GM23338 (cell line): ENCODE measurements at regions not wholly inside any gene's neighbourhood (a gene's known extent, or its start where the extent isn't known, plus 50 kb on each side); places are given as distances from the start of the nearest gene placed in this dataset.

Experiments used
- ATAC-seq: fragments of 200-7000 bp; cut with Tn5 transposase; 3 replicates; pipeline ENCODE4 v1.9.1; 2020
- DNase-seq: peaks from one replicate; pipeline ENCODE4 v3.0.0-alpha.2; 2015; ENCODE audit warnings: low spot score
- H2AFZ ChIP-seq: fragments of 200-600 bp; sonication (generic); 2 replicates; pipeline ENCODE4 v1.8.0; 2016; ENCODE audit warnings: antibody characterized with exemption, mild to moderate bottlenecking, moderate library complexity
- H3F3A ChIP-seq: fragments of 200-600 bp; sonication (generic); replicated peaks from 2 replicates; pipeline ENCODE4 v1.8.0; 2017; ENCODE audit warnings: antibody characterized with exemption, mixed run types, low read depth
- H3K27ac ChIP-seq: fragments of 200-600 bp; sonication (generic); 2 replicates; pipeline ENCODE4 v1.6.1; 2016; ENCODE audit warnings: low read depth
- H3K27me3 ChIP-seq: fragments of 200-600 bp; sonication (generic); 2 replicates; pipeline ENCODE4 v1.8.0; 2016; ENCODE audit warnings: mild to moderate bottlenecking, mixed run types, moderate library complexity; ENCODE audit not compliant: insufficient read depth
- H3K36me3 ChIP-seq: fragments of 200-600 bp; sonication (generic); 2 replicates; pipeline ENCODE4 v1.8.0; 2016; ENCODE audit warnings: mild to moderate bottlenecking; ENCODE audit not compliant: insufficient read depth
- H3K4me1 ChIP-seq: fragments of 200-600 bp; sonication (generic); 2 replicates; pipeline ENCODE4 v1.8.0; 2016; ENCODE audit warnings: mild to moderate bottlenecking, moderate library complexity; ENCODE audit not compliant: insufficient read depth
- H3K4me2 ChIP-seq: fragments of 200-600 bp; sonication (generic); 2 replicates; pipeline ENCODE4 v1.7.1; 2017; ENCODE audit warnings: mixed run types
- H3K4me3 ChIP-seq: fragments of 200-600 bp; sonication (generic); 2 replicates; pipeline ENCODE4 v1.6.1; 2016; ENCODE audit warnings: mixed run types
- H3K79me2 ChIP-seq: fragments of 200-600 bp; sonication (generic); replicated peaks from 2 replicates; pipeline ENCODE4 v1.8.0; 2017; ENCODE audit warnings: mild to moderate bottlenecking; ENCODE audit not compliant: insufficient read depth
- H3K9me2 ChIP-seq: fragments of 200-600 bp; sonication (generic); 2 replicates; pipeline ENCODE4 v1.8.0; 2017; ENCODE audit not compliant: insufficient read depth
- H4K20me1 ChIP-seq: fragments of 200-600 bp; sonication (generic); replicated peaks from 2 replicates; pipeline ENCODE4 v1.8.0; 2017; ENCODE audit warnings: mild to moderate bottlenecking; ENCODE audit not compliant: insufficient read depth
- H3K27ac Mint-ChIP-seq: 2 replicates; pipeline ENCODE4 v1.8.0; 2020; ENCODE audit warnings: inconsistent platforms, mild to moderate bottlenecking, moderate library complexity, mixed read lengths
- H3K27me3 Mint-ChIP-seq: 3 replicates; pipeline ENCODE4 v1.8.0; 2022; ENCODE audit warnings: low read depth, mild to moderate bottlenecking, moderate library complexity, mixed read lengths, inconsistent platforms; ENCODE audit not compliant: insufficient read depth, poor library complexity
- H3K36me3 Mint-ChIP-seq: 3 replicates; pipeline ENCODE4 v1.8.0; 2021; ENCODE audit warnings: low read depth, mild to moderate bottlenecking, inconsistent platforms, moderate library complexity, mixed read lengths
- H3K4me1 Mint-ChIP-seq: 3 replicates; pipeline ENCODE4 v1.8.0; 2020; ENCODE audit warnings: mild to moderate bottlenecking, inconsistent platforms, mixed read lengths
- H3K4me3 Mint-ChIP-seq: 3 replicates; pipeline ENCODE4 v1.8.0; 2021; ENCODE audit warnings: moderate library complexity, mild to moderate bottlenecking, inconsistent platforms, mixed read lengths
- H3K9me3 Mint-ChIP-seq: 3 replicates; pipeline ENCODE4 v1.8.0; 2020; ENCODE audit warnings: moderate library complexity, mild to moderate bottlenecking, inconsistent platforms, mixed read lengths
- CREB1 ChIP-seq: fragments of 250-450 bp; sonication (Bioruptor Pico); IDR thresholded peaks from 2 replicates; pipeline ENCODE4 v1.5.0; 2020; ENCODE audit warnings: low read depth, mild to moderate bottlenecking, moderate library complexity
- EZH2phosphoT487 ChIP-seq: fragments of 200-600 bp; sonication (generic); IDR thresholded peaks from one replicate; pipeline ENCODE4 v1.8.1; 2018; ENCODE audit warnings: antibody characterized with exemption; ENCODE audit not compliant: unreplicated experiment
- JUNB ChIP-seq: IDR thresholded peaks from one replicate; pipeline ENCODE4 v1.6.1; 2016; ENCODE audit warnings: antibody characterized with exemption; ENCODE audit not compliant: unreplicated experiment
- NANOG ChIP-seq: IDR thresholded peaks from 2 replicates; pipeline ENCODE4 v1.6.1; 2016; ENCODE audit warnings: antibody characterized with exemption, borderline replicate concordance
- POLR2AphosphoS5 ChIP-seq: IDR thresholded peaks from 2 replicates; pipeline ENCODE4 v1.6.1; 2016; ENCODE audit warnings: antibody characterized with exemption, low read depth
- STAT1 ChIP-seq: IDR thresholded peaks from one replicate; pipeline ENCODE4 v1.6.1; 2016; ENCODE audit warnings: antibody characterized with exemption; ENCODE audit not compliant: unreplicated experiment
- ZNF331 ChIP-seq: fragments of 250-450 bp; sonication (Bioruptor Pico); IDR thresholded peaks from 2 replicates; pipeline ENCODE4 v1.5.0; 2020; ENCODE audit warnings: low read depth, mild to moderate bottlenecking, moderate library complexity
- TF ChIP-seq, protein P1 (sequence below): IDR thresholded peaks from one replicate; pipeline ENCODE4 v1.6.1; 2018; ENCODE audit warnings: antibody characterized with exemption; ENCODE audit not compliant: unreplicated experiment
- TF ChIP-seq, protein P2 (sequence below), 2 experiments: fragments of 200-600 bp in 1 of 2; sonication (generic) in 1 of 2; conservative IDR thresholded peaks; 2 replicates each; pipeline versions ENCODE4 v1.5.1 to v1.6.1; 2016 to 2017; ENCODE audit warnings: antibody characterized with exemption in 2 of 2, low read depth in 2 of 2, mild to moderate bottlenecking in 2 of 2, moderate library complexity in 1 of 2
- TF ChIP-seq, protein P3 (sequence below): fragments of 250-450 bp; sonication (Bioruptor Pico); IDR thresholded peaks from 2 replicates; pipeline ENCODE4 v1.5.0; 2020; ENCODE audit warnings: mild to moderate bottlenecking, moderate library complexity
- TF ChIP-seq, protein P4 (sequence below): IDR thresholded peaks from 2 replicates; pipeline ENCODE4 v1.6.1; 2016; ENCODE audit warnings: antibody characterized with exemption

DNA sequence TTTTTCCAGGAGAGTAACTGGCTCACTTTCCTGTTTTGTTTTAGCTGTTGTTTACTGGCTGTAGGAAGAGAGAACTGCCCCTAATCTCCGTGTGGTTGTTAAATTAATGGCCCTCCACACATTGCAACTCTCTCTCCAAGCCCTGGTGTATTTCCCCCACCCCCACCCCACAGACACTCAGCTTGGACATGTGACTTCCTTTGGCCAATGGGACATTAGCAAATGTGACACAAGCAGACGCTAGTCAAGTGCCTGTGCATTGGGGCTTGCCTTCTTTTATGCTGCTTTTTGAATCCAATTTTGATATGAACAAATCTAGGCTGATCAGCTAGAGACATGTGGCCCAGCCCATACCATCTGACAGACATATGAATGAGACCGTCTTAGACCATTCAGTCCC is 59.6 kb upstream of the TAB3 start:
- Mint-ChIP-seq H3K27me3 (no peaks in the 10 kb centered on the region), H3K9me3 (peaks cover 4% of the 10 kb centered on the region; the same call in 2 of the 3 replicates), H3K27ac (no peak overlapping the region), H3K36me3 (no peaks in the 10 kb centered on the region), H3K4me3 (no peak overlapping the region), H3K4me1 (no peaks in the 10 kb centered on the region)
- no peak overlapping the region for H3K4me3 ChIP-seq
- H3K27ac ChIP-seq, result no peak overlapping the region
- H4K20me1 ChIP-seq, result no peaks in the 10 kb centered on the region
- no peaks in the 10 kb centered on the region for H3K79me2 ChIP-seq
- H3K9me2 ChIP-seq, result no peaks in the 10 kb centered on the region
- DNase-seq (no peak), ATAC-seq (no peak)
- no peaks in the 10 kb centered on the region for H3K4me1 ChIP-seq
- H3K27me3 ChIP-seq, result no peaks in the 10 kb centered on the region
- H3F3A ChIP-seq, result no peaks in the 10 kb centered on the region
- no peak overlapping the region for H3K4me2 ChIP-seq
- no peak overlapping the region for H2AFZ ChIP-seq
- TF ChIP-seq EZH2phosphoT487 (no peak), JUNB (no peak), ZNF331 (CRISPR knock-in tag) (no peak), STAT1 (no peak), CREB1 (CRISPR knock-in tag) (no peak), NANOG (no peak), POLR2AphosphoS5 (no peak)
- TF ChIP-seq, protein P1, sequence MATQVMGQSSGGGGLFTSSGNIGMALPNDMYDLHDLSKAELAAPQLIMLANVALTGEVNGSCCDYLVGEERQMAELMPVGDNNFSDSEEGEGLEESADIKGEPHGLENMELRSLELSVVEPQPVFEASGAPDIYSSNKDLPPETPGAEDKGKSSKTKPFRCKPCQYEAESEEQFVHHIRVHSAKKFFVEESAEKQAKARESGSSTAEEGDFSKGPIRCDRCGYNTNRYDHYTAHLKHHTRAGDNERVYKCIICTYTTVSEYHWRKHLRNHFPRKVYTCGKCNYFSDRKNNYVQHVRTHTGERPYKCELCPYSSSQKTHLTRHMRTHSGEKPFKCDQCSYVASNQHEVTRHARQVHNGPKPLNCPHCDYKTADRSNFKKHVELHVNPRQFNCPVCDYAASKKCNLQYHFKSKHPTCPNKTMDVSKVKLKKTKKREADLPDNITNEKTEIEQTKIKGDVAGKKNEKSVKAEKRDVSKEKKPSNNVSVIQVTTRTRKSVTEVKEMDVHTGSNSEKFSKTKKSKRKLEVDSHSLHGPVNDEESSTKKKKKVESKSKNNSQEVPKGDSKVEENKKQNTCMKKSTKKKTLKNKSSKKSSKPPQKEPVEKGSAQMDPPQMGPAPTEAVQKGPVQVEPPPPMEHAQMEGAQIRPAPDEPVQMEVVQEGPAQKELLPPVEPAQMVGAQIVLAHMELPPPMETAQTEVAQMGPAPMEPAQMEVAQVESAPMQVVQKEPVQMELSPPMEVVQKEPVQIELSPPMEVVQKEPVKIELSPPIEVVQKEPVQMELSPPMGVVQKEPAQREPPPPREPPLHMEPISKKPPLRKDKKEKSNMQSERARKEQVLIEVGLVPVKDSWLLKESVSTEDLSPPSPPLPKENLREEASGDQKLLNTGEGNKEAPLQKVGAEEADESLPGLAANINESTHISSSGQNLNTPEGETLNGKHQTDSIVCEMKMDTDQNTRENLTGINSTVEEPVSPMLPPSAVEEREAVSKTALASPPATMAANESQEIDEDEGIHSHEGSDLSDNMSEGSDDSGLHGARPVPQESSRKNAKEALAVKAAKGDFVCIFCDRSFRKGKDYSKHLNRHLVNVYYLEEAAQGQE, result no peak
- TF ChIP-seq, protein P2, sequence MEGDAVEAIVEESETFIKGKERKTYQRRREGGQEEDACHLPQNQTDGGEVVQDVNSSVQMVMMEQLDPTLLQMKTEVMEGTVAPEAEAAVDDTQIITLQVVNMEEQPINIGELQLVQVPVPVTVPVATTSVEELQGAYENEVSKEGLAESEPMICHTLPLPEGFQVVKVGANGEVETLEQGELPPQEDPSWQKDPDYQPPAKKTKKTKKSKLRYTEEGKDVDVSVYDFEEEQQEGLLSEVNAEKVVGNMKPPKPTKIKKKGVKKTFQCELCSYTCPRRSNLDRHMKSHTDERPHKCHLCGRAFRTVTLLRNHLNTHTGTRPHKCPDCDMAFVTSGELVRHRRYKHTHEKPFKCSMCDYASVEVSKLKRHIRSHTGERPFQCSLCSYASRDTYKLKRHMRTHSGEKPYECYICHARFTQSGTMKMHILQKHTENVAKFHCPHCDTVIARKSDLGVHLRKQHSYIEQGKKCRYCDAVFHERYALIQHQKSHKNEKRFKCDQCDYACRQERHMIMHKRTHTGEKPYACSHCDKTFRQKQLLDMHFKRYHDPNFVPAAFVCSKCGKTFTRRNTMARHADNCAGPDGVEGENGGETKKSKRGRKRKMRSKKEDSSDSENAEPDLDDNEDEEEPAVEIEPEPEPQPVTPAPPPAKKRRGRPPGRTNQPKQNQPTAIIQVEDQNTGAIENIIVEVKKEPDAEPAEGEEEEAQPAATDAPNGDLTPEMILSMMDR (conservative IDR thresholded peaks at IDR 0.05; ENCODE audit: low read depth in 2 of 2), result no peak
- TF ChIP-seq, protein P3, sequence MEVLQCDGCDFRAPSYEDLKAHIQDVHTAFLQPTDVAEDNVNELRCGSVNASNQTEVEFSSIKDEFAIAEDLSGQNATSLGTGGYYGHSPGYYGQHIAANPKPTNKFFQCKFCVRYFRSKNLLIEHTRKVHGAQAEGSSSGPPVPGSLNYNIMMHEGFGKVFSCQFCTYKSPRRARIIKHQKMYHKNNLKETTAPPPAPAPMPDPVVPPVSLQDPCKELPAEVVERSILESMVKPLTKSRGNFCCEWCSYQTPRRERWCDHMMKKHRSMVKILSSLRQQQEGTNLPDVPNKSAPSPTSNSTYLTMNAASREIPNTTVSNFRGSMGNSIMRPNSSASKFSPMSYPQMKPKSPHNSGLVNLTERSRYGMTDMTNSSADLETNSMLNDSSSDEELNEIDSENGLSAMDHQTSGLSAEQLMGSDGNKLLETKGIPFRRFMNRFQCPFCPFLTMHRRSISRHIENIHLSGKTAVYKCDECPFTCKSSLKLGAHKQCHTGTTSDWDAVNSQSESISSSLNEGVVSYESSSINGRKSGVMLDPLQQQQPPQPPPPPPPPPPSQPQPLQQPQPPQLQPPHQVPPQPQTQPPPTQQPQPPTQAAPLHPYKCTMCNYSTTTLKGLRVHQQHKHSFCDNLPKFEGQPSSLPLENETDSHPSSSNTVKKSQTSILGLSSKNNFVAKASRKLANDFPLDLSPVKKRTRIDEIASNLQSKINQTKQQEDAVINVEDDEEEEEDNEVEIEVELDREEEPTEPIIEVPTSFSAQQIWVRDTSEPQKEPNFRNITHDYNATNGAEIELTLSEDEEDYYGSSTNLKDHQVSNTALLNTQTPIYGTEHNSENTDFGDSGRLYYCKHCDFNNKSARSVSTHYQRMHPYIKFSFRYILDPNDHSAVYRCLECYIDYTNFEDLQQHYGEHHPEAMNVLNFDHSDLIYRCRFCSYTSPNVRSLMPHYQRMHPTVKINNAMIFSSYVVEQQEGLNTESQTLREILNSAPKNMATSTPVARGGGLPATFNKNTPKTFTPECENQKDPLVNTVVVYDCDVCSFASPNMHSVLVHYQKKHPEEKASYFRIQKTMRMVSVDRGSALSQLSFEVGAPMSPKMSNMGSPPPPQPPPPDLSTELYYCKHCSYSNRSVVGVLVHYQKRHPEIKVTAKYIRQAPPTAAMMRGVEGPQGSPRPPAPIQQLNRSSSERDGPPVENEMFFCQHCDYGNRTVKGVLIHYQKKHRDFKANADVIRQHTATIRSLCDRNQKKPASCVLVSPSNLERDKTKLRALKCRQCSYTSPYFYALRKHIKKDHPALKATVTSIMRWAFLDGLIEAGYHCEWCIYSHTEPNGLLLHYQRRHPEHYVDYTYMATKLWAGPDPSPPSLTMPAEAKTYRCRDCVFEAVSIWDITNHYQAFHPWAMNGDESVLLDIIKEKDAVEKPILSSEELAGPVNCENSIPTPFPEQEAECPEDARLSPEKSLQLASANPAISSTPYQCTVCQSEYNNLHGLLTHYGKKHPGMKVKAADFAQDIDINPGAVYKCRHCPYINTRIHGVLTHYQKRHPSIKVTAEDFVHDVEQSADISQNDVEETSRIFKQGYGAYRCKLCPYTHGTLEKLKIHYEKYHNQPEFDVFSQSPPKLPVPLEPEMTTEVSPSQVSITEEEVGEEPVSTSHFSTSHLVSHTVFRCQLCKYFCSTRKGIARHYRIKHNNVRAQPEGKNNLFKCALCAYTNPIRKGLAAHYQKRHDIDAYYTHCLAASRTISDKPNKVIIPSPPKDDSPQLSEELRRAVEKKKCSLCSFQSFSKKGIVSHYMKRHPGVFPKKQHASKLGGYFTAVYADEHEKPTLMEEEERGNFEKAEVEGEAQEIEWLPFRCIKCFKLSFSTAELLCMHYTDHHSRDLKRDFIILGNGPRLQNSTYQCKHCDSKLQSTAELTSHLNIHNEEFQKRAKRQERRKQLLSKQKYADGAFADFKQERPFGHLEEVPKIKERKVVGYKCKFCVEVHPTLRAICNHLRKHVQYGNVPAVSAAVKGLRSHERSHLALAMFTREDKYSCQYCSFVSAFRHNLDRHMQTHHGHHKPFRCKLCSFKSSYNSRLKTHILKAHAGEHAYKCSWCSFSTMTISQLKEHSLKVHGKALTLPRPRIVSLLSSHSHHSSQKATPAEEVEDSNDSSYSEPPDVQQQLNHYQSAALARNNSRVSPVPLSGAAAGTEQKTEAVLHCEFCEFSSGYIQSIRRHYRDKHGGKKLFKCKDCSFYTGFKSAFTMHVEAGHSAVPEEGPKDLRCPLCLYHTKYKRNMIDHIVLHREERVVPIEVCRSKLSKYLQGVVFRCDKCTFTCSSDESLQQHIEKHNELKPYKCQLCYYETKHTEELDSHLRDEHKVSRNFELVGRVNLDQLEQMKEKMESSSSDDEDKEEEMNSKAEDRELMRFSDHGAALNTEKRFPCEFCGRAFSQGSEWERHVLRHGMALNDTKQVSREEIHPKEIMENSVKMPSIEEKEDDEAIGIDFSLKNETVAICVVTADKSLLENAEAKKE (CRISPR knock-in tag), result no peak
- TF ChIP-seq, protein P4, sequence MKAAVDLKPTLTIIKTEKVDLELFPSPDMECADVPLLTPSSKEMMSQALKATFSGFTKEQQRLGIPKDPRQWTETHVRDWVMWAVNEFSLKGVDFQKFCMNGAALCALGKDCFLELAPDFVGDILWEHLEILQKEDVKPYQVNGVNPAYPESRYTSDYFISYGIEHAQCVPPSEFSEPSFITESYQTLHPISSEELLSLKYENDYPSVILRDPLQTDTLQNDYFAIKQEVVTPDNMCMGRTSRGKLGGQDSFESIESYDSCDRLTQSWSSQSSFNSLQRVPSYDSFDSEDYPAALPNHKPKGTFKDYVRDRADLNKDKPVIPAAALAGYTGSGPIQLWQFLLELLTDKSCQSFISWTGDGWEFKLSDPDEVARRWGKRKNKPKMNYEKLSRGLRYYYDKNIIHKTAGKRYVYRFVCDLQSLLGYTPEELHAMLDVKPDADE, result no peak
- no peaks in the 10 kb centered on the region for H3K36me3 ChIP-seq
